HL-60 (cell line): ENCODE measurements at regions not wholly inside any gene's neighbourhood (a gene's known extent, or its start where the extent isn't known, plus 50 kb on each side); places are given as distances from the start of the nearest gene placed in this dataset.

Experiments
- GABPA ChIP-seq: IDR thresholded peaks from 2 replicates; pipeline ENCODE4 v1.6.1; 2012; ENCODE audit warnings: low read depth
- POLR2AphosphoS5 ChIP-seq: IDR thresholded peaks from 2 replicates; pipeline ENCODE4 v1.6.1; 2012; ENCODE audit warnings: low read depth
- SPI1 ChIP-seq: IDR thresholded peaks from 2 replicates; pipeline ENCODE4 v1.6.1; 2012; ENCODE audit warnings: low read depth, mild to moderate bottlenecking, borderline replicate concordance
- TF ChIP-seq, protein P1 (sequence below): IDR thresholded peaks from one replicate; pipeline ENCODE4 v1.5.1; 2011; ENCODE audit warnings: low read length, control low read depth, inconsistent platforms; ENCODE audit not compliant: insufficient read depth
- TF ChIP-seq, protein P2 (sequence below): IDR thresholded peaks from 2 replicates; pipeline ENCODE4 v1.6.1; 2012; ENCODE audit warnings: low read depth; ENCODE audit not compliant: insufficient replicate concordance

DNA sequence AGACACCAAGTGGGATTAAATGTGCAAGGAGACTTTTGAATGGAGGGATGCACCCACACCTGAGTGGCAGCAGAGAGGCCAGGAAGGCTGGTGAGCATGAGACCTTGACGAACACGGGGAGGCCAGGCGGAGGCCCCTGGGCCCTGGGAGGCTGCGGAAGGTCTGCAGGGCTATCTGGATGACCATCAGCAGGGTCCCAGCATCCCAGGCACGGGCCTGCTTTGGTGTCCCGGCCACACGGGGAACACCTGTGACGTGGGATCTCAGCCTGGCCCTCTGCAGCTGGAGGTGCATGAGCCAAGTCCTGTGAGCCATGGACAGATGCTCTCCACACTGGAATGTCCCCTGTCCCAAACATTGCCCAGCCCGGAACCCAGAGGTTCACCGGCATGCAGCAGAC lies 174.0 kb upstream of the FOXD4L5 start:
- TF ChIP-seq POLR2AphosphoS5: no peak
- TF ChIP-seq, protein P1, sequence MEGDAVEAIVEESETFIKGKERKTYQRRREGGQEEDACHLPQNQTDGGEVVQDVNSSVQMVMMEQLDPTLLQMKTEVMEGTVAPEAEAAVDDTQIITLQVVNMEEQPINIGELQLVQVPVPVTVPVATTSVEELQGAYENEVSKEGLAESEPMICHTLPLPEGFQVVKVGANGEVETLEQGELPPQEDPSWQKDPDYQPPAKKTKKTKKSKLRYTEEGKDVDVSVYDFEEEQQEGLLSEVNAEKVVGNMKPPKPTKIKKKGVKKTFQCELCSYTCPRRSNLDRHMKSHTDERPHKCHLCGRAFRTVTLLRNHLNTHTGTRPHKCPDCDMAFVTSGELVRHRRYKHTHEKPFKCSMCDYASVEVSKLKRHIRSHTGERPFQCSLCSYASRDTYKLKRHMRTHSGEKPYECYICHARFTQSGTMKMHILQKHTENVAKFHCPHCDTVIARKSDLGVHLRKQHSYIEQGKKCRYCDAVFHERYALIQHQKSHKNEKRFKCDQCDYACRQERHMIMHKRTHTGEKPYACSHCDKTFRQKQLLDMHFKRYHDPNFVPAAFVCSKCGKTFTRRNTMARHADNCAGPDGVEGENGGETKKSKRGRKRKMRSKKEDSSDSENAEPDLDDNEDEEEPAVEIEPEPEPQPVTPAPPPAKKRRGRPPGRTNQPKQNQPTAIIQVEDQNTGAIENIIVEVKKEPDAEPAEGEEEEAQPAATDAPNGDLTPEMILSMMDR: no peak
- TF ChIP-seq, protein P2, sequence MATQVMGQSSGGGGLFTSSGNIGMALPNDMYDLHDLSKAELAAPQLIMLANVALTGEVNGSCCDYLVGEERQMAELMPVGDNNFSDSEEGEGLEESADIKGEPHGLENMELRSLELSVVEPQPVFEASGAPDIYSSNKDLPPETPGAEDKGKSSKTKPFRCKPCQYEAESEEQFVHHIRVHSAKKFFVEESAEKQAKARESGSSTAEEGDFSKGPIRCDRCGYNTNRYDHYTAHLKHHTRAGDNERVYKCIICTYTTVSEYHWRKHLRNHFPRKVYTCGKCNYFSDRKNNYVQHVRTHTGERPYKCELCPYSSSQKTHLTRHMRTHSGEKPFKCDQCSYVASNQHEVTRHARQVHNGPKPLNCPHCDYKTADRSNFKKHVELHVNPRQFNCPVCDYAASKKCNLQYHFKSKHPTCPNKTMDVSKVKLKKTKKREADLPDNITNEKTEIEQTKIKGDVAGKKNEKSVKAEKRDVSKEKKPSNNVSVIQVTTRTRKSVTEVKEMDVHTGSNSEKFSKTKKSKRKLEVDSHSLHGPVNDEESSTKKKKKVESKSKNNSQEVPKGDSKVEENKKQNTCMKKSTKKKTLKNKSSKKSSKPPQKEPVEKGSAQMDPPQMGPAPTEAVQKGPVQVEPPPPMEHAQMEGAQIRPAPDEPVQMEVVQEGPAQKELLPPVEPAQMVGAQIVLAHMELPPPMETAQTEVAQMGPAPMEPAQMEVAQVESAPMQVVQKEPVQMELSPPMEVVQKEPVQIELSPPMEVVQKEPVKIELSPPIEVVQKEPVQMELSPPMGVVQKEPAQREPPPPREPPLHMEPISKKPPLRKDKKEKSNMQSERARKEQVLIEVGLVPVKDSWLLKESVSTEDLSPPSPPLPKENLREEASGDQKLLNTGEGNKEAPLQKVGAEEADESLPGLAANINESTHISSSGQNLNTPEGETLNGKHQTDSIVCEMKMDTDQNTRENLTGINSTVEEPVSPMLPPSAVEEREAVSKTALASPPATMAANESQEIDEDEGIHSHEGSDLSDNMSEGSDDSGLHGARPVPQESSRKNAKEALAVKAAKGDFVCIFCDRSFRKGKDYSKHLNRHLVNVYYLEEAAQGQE: no peak
- TF ChIP-seq GABPA: no peak
- TF ChIP-seq SPI1: no peak
